ENCODE measurements at regions not wholly inside any gene's neighbourhood (a gene's known extent, or its start where the extent isn't known, plus 50 kb on each side); places are given as distances from the start of the nearest gene placed in this dataset.

- TF ChIP-seq, protein P1, sequence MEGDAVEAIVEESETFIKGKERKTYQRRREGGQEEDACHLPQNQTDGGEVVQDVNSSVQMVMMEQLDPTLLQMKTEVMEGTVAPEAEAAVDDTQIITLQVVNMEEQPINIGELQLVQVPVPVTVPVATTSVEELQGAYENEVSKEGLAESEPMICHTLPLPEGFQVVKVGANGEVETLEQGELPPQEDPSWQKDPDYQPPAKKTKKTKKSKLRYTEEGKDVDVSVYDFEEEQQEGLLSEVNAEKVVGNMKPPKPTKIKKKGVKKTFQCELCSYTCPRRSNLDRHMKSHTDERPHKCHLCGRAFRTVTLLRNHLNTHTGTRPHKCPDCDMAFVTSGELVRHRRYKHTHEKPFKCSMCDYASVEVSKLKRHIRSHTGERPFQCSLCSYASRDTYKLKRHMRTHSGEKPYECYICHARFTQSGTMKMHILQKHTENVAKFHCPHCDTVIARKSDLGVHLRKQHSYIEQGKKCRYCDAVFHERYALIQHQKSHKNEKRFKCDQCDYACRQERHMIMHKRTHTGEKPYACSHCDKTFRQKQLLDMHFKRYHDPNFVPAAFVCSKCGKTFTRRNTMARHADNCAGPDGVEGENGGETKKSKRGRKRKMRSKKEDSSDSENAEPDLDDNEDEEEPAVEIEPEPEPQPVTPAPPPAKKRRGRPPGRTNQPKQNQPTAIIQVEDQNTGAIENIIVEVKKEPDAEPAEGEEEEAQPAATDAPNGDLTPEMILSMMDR (conservative IDR thresholded peaks at IDR 0.05 in 1 of 2, IDR thresholded peaks at IDR 0.05 in 1 of 2; ENCODE audit: low read depth in 1 of 2, low read length in 2 of 2), result no peak
- no peak for TF ChIP-seq EZH2 (IDR thresholded peaks at IDR 0.05; ENCODE audit: low read length, missing control alignments)
These were observed 231.3 kb downstream of the SLITRK6 start for GRCh38 chr13:85567909-85568308.
